Panc1 (cell line): ENCODE measurements at regions not wholly inside any gene's neighbourhood (a gene's known extent, or its start where the extent isn't known, plus 50 kb on each side); places are given as distances from the start of the nearest gene placed in this dataset.

Source experiments
- POLR2AphosphoS5 ChIP-seq: IDR thresholded peaks from 2 replicates; pipeline ENCODE4 v1.6.1; 2012; ENCODE audit warnings: mild to moderate bottlenecking, low read depth, low read length, moderate library complexity
- TF ChIP-seq, protein P1 (sequence below): fragments of 450-650 bp; IDR thresholded peaks from 2 replicates; pipeline ENCODE4 v1.5.1; 2017; ENCODE audit warnings: mild to moderate bottlenecking
- TF ChIP-seq, protein P2 (sequence below), 2 experiments: IDR thresholded peaks; 2 replicates each; pipeline ENCODE4 v1.6.1; 2011 to 2012; ENCODE audit warnings: low read depth in 2 of 2, control low read depth in 1 of 2, low read length in 1 of 2, mild to moderate bottlenecking in 1 of 2, moderate library complexity in 1 of 2; ENCODE audit not compliant: insufficient read depth in 1 of 2

DNA sequence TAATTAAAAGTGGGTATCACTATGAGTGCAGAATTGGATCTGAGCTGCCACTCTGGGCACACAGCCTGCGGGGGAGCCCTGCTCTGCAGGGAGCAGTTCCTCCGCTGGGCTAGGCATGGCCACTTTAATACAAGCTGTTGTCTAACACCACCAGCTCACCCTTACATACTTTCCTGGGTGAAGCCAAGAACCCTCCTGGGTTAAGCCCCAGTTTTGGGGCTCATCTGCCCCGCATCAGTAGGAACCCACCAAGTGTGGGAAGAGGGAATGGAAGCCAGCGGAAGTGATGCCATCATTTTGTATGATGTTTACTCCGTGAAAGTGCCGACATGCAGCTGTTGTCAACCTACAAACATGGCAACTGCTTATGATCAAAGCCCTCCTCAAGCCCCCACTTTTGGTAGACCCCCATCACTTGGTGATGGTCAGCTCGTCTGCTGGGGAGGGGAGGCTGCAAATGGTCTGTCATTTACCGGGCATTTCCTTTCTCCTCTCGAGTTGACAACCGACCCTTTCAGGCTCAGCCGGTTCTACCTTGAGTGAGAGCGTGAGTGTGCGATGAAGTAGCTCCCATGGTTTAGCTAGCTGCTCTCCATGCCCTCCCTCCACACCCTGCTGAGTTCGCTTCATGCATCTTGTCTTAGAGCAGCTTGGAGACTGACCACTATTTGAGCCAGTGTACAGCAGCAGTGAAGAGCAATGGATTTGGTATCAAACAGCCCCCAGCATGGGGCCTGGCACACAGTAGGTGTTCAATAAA is 95.3 kb upstream of the IER5L start:
- TF ChIP-seq, protein P1, sequence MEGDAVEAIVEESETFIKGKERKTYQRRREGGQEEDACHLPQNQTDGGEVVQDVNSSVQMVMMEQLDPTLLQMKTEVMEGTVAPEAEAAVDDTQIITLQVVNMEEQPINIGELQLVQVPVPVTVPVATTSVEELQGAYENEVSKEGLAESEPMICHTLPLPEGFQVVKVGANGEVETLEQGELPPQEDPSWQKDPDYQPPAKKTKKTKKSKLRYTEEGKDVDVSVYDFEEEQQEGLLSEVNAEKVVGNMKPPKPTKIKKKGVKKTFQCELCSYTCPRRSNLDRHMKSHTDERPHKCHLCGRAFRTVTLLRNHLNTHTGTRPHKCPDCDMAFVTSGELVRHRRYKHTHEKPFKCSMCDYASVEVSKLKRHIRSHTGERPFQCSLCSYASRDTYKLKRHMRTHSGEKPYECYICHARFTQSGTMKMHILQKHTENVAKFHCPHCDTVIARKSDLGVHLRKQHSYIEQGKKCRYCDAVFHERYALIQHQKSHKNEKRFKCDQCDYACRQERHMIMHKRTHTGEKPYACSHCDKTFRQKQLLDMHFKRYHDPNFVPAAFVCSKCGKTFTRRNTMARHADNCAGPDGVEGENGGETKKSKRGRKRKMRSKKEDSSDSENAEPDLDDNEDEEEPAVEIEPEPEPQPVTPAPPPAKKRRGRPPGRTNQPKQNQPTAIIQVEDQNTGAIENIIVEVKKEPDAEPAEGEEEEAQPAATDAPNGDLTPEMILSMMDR, result no peak
- TF ChIP-seq POLR2AphosphoS5, result no peak
- TF ChIP-seq, protein P2, sequence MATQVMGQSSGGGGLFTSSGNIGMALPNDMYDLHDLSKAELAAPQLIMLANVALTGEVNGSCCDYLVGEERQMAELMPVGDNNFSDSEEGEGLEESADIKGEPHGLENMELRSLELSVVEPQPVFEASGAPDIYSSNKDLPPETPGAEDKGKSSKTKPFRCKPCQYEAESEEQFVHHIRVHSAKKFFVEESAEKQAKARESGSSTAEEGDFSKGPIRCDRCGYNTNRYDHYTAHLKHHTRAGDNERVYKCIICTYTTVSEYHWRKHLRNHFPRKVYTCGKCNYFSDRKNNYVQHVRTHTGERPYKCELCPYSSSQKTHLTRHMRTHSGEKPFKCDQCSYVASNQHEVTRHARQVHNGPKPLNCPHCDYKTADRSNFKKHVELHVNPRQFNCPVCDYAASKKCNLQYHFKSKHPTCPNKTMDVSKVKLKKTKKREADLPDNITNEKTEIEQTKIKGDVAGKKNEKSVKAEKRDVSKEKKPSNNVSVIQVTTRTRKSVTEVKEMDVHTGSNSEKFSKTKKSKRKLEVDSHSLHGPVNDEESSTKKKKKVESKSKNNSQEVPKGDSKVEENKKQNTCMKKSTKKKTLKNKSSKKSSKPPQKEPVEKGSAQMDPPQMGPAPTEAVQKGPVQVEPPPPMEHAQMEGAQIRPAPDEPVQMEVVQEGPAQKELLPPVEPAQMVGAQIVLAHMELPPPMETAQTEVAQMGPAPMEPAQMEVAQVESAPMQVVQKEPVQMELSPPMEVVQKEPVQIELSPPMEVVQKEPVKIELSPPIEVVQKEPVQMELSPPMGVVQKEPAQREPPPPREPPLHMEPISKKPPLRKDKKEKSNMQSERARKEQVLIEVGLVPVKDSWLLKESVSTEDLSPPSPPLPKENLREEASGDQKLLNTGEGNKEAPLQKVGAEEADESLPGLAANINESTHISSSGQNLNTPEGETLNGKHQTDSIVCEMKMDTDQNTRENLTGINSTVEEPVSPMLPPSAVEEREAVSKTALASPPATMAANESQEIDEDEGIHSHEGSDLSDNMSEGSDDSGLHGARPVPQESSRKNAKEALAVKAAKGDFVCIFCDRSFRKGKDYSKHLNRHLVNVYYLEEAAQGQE (IDR thresholded peaks at IDR 0.05; ENCODE audit: insufficient read depth in 1 of 2, low read depth in 2 of 2, low read length in 1 of 2), result no peak
